Testis (tissue), 2 donors: ENCODE measurements at regions not wholly inside any gene's neighbourhood (a gene's known extent, or its start where the extent isn't known, plus 50 kb on each side); places are given as distances from the start of the nearest gene placed in this dataset.

Experiments used
- DNase-seq: peaks from one replicate; pipeline ENCODE4 v3.0.0-alpha.2; 2019
- H3K27ac ChIP-seq, 2 donors: fragments of 200-600 bp; sonication (generic); one replicate each; pipeline ENCODE4 v1.5.1; 2019
- H3K27me3 ChIP-seq: fragments of 200-600 bp; sonication (generic); one replicate; pipeline ENCODE4 v1.5.1; 2019
- H3K36me3 ChIP-seq: fragments of 200-600 bp; sonication (generic); one replicate; pipeline ENCODE4 v1.5.1; 2017; ENCODE audit warnings: low read depth; ENCODE audit errors: missing control alignments
- H3K4me1 ChIP-seq: fragments of 200-600 bp; sonication (generic); one replicate; pipeline ENCODE4 v1.5.1; 2019
- H3K4me3 ChIP-seq, 2 donors: fragments of 200-600 bp; sonication (generic); one replicate each; pipeline ENCODE4 v1.5.1; 2017 to 2019
- H3K9me3 ChIP-seq: fragments of 200-600 bp; sonication (generic); one replicate; pipeline ENCODE4 v1.5.1; 2017
- CTCF ChIP-seq, 3 experiments: fragments of 450-650 bp in 2 of 3; fragments of 200-600 bp in 1 of 3; sonication (generic) in 1 of 3; IDR thresholded peaks; one replicate each; pipeline ENCODE4 v1.5.1; 2016 to 2019; ENCODE audit warnings: antibody characterized with exemption in 3 of 3, mild to moderate bottlenecking in 2 of 3, moderate library complexity in 1 of 3
- POLR2A ChIP-seq: fragments of 450-650 bp; IDR thresholded peaks from one replicate; pipeline ENCODE4 v1.6.1; 2017; ENCODE audit warnings: antibody characterized with exemption, mild to moderate bottlenecking, moderate library complexity
- WGBS, 2 donors: methylation state at CpG; one replicate each; pipeline ENCODE4 v1.1.5; 2018; 5-methylcytosine and 5-hydroxymethylcytosine counted together
- intact Hi-C: fragments of 100-400 bp; cut with DNase I; formaldehyde crosslinking; loops from one replicate; pipeline ENCODE4 v1.15.1; 2023; ENCODE audit warnings: low total_unique reads

GRCh38 chr10:111874576-111874975 is 309.0 kb downstream of the GPAM start:
- DNase-seq = no peak
- no peaks in the 10 kb centered on the region for H3K27me3 ChIP-seq
- H3K27ac ChIP-seq = no peak overlapping the region
- H3K36me3 ChIP-seq = no peaks in the 10 kb centered on the region
- no peaks in the 10 kb centered on the region for H3K4me1 ChIP-seq
- no peaks in the 10 kb centered on the region for H3K9me3 ChIP-seq
- TF ChIP-seq CTCF (IDR thresholded peaks at IDR 0.05) (no peak), POLR2A (no peak)
- 85 to 87% methylated on average over 3 of the region's 3 CpGs for WGBS, 2 donors
- intact Hi-C loops = no loop called here
- H3K4me3 ChIP-seq = no peak overlapping the region

- no peaks in the 10 kb centered on the region for H3K4me1 ChIP-seq
- H3K9me3 ChIP-seq = no peaks in the 10 kb centered on the region
- no peak for DNase-seq
- no peaks in the 10 kb centered on the region for H3K27me3 ChIP-seq
- no peak overlapping the region for H3K27ac ChIP-seq
- TF ChIP-seq CTCF (IDR thresholded peaks at IDR 0.05) = no peak
- no peak for TF ChIP-seq POLR2A
- H3K4me3 ChIP-seq = no peak overlapping the region
- H3K36me3 ChIP-seq = no peaks in the 10 kb centered on the region
- intact Hi-C loops = no loop called here
- 43 to 50% methylated on average over 4 of the region's 4 CpGs for WGBS, 2 donors
Observed at GRCh38 chr10:111875725-111876124, 307.8 kb downstream of the GPAM start.

- no peaks in the 10 kb centered on the region for H3K36me3 ChIP-seq
- 51 to 65% methylated on average over 3 of the region's 3 CpGs for WGBS, 2 donors
- no peak overlapping the region for H3K27ac ChIP-seq
- H3K4me3 ChIP-seq = no peak overlapping the region
- H3K27me3 ChIP-seq = no peaks in the 10 kb centered on the region
- TF ChIP-seq POLR2A (no peak), CTCF (IDR thresholded peaks at IDR 0.05) (no peak)
- H3K9me3 ChIP-seq = no peaks in the 10 kb centered on the region
- no peak for DNase-seq
- H3K4me1 ChIP-seq = no peaks in the 10 kb centered on the region
- intact Hi-C loops = no loop called here
Observed at GRCh38 chr10:111877258-111877657, 306.3 kb downstream of the GPAM start.

GRCh38 chr10:111879969-111880368 is 303.6 kb downstream of the GPAM start:
- WGBS, 2 donors = 71 to 82% methylated on average over 2 of the region's 2 CpGs
- intact Hi-C loops = no loop called here
- TF ChIP-seq POLR2A (no peak), CTCF (IDR thresholded peaks at IDR 0.05) (no peak)

DNA sequence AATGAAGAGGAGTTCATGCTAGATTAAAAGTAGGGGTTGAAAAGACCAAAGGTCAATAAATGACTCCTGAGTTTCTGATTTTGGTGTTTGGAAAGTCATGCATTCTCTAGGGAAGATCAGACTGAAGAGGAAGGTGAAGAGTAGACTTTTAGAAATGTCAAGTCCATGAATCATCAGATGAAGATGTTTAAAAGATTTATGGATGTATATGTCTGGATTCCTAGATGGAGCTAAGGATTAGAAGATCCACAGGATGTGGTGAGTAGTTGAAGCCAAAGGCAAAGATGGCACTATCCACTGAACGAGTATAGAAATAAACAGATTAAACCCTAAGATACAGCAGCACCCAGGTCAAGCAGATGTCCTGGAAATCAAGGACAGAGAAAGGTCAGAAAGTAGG is 298.5 kb downstream of the GPAM start:
- intact Hi-C loops = no loop called here
- H3K27ac ChIP-seq = no peak overlapping the region
- H3K9me3 ChIP-seq = no peaks in the 10 kb centered on the region
- WGBS, 2 donors = 76 to 84% methylated on average over 1 of the region's 1 CpG
- no peaks in the 10 kb centered on the region for H3K27me3 ChIP-seq
- no peak for DNase-seq
- no peak for TF ChIP-seq POLR2A
- no peak for TF ChIP-seq CTCF (IDR thresholded peaks at IDR 0.05)
- H3K36me3 ChIP-seq = no peaks in the 10 kb centered on the region
- no peaks in the 10 kb centered on the region for H3K4me1 ChIP-seq
- H3K4me3 ChIP-seq = no peak overlapping the region

More at GRCh38 chr10:111879969-111880368, 303.6 kb downstream of the GPAM start:
- no peaks in the 10 kb centered on the region for H3K9me3 ChIP-seq
- H3K4me3 ChIP-seq = no peak overlapping the region
- H3K27me3 ChIP-seq = no peaks in the 10 kb centered on the region
- no peak for DNase-seq
- no peaks in the 10 kb centered on the region for H3K36me3 ChIP-seq
- no peak overlapping the region for H3K27ac ChIP-seq
- H3K4me1 ChIP-seq = no peaks in the 10 kb centered on the region
